ENCODE measurements at regions not wholly inside any gene's neighbourhood (a gene's known extent, or its start where the extent isn't known, plus 50 kb on each side); places are given as distances from the start of the nearest gene placed in this dataset.

DNA sequence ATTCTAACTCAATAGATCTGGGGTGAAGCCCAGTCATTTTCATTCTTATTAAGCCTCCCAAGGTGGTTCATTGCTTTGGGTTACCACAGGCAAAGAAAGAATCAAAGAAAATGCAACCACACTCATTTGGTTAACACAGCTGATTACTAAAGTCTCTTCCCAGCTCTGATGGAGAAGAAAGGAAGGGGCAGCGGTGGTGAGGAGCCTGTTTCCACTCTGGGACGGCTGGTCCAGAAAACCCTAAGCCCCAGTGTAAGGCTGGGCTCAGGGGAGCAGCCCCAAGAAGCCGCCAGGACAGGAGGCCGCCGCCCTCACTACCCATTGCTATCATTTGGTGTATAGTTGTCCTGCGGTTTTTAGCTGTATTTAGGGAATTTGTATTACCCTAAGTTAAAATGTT lies 226.9 kb downstream of the CD83 start:
- no peaks in the 10 kb centered on the region for H3K36me3 ChIP-seq
- no peaks in the 10 kb centered on the region for H3K27me3 ChIP-seq
- DNase-seq (ENCODE audit: low spot score in 2 of 2): no peak
- intact Hi-C loops (cut with DNase I): no loop called here
- H3K27ac ChIP-seq: no peak overlapping the region
- TF ChIP-seq, protein P1, sequence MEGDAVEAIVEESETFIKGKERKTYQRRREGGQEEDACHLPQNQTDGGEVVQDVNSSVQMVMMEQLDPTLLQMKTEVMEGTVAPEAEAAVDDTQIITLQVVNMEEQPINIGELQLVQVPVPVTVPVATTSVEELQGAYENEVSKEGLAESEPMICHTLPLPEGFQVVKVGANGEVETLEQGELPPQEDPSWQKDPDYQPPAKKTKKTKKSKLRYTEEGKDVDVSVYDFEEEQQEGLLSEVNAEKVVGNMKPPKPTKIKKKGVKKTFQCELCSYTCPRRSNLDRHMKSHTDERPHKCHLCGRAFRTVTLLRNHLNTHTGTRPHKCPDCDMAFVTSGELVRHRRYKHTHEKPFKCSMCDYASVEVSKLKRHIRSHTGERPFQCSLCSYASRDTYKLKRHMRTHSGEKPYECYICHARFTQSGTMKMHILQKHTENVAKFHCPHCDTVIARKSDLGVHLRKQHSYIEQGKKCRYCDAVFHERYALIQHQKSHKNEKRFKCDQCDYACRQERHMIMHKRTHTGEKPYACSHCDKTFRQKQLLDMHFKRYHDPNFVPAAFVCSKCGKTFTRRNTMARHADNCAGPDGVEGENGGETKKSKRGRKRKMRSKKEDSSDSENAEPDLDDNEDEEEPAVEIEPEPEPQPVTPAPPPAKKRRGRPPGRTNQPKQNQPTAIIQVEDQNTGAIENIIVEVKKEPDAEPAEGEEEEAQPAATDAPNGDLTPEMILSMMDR (IDR thresholded peaks at IDR 0.05): no peak
- no peaks in the 10 kb centered on the region for H3K4me1 ChIP-seq
- H3K9me3 ChIP-seq: no peaks in the 10 kb centered on the region
- H3K4me3 ChIP-seq: no peak overlapping the region

DNA sequence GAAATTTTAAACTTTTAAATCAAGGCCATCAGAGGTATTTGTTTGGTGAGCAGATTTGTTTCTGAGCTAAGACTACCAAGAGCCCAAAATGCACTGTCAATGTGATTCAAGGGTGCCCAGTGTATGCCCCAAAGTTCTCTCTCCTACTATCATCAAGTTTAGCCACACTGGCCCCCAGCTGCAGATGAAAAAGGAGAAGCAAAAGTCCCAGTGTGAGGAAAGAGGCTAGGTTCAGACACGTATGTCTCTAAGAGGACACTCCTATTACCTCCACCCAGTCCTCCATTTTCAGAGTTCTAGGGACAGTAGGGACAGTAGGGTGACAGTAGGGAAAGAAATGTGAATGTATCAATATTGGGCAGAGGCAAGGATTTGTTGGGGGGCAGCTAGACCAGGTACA lies 230.8 kb downstream of the CD83 start:
- Histone ChIP-seq H3K27me3 (no peaks in the 10 kb centered on the region), H3K27ac (no peak overlapping the region), H3K9me3 (no peaks in the 10 kb centered on the region), H3K4me3 (no peak overlapping the region), H3K4me1 (no peaks in the 10 kb centered on the region), H3K36me3 (no peaks in the 10 kb centered on the region)
- no peak for DNase-seq (ENCODE audit: low spot score in 2 of 2)
- intact Hi-C loops (cut with DNase I): no loop called here
- TF ChIP-seq, protein P1 (IDR thresholded peaks at IDR 0.05): no peak

DNA sequence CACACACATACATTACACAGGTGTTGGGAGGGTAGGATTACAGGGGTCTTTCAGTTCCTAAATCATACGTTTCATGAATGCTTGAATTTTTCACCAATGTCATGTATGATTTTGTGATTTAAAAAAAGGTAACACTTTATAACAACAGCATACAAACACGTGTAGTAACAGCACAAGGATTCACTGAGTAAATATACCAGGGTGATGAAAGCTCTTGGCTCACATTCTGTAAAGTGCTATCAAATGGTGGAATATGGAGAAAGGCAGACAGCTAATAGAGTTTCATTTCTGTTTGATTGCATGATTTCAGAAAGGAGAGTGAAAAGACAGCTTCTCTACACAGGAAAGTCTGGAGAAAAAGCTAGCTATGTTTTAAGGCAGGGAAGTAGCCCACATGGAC lies 231.9 kb downstream of the CD83 start:
- TF ChIP-seq, protein P1 (IDR thresholded peaks at IDR 0.05): no peak
- H3K36me3 ChIP-seq: no peaks in the 10 kb centered on the region
- H3K27me3 ChIP-seq: no peaks in the 10 kb centered on the region
- no peaks in the 10 kb centered on the region for H3K4me1 ChIP-seq
- intact Hi-C loops (cut with DNase I): no loop called here
- no peak overlapping the region for H3K4me3 ChIP-seq
- DNase-seq (ENCODE audit: low spot score in 2 of 2): no peak
- no peak overlapping the region for H3K27ac ChIP-seq
- no peaks in the 10 kb centered on the region for H3K9me3 ChIP-seq

DNA sequence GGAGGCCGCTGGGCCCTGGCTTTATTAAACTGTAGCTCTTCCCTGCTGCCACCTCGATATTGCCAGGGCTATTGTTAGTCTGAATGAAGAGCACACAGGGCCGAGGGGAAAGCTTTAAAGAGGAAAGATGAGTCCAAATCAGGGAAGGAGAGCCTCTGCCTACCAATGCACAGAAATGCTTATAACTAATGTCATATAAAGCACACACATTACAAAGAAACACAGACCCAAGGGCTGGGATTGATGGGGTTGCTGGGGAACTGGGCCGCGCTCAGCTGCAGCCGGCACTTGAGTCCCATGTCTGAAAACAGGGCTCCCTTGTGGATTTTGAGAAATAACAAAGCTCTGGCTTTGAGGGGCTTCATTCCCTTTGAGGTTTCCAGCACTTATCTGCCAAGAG lies 232.6 kb downstream of the CD83 start:
- Histone ChIP-seq H3K4me3 (no peak overlapping the region), H3K36me3 (no peaks in the 10 kb centered on the region), H3K27me3 (no peaks in the 10 kb centered on the region), H3K9me3 (no peaks in the 10 kb centered on the region), H3K27ac (no peak overlapping the region), H3K4me1 (peaks cover 0 to 4% of the 10 kb centered on the region in 2 donors)
- intact Hi-C loops (cut with DNase I): no loop called here
- TF ChIP-seq, protein P1 (IDR thresholded peaks at IDR 0.05): no peak
- DNase-seq (ENCODE audit: low spot score in 2 of 2): no peak

DNA sequence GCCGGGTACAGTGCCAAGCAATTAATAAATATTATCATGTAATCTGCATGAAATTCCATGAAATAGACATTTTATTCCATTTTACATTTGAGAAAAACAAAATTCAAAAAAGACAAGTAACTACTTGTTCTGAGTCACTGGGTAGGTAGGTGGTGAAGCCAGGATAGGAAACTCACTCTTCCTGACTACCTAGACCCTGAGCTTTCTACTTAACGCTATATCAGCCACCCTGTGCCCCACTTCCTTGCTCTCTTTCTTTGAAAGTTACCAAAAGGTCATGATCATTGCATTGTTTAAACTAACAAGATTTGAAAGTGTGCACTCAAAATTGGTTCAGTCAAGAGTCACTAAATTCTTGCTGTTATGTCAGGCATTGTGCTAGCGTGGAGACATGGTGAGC lies 235.7 kb downstream of the CD83 start:
- Histone ChIP-seq H3K4me3 (no peak overlapping the region), H3K27ac (no peak overlapping the region), H3K27me3 (no peaks in the 10 kb centered on the region), H3K4me1 (peaks cover 0 to 6% of the 10 kb centered on the region in 2 donors), H3K36me3 (no peaks in the 10 kb centered on the region), H3K9me3 (no peaks in the 10 kb centered on the region)
- intact Hi-C loops (cut with DNase I): no loop called here
- TF ChIP-seq, protein P1 (IDR thresholded peaks at IDR 0.05): no peak
- no peak for DNase-seq (ENCODE audit: low spot score in 2 of 2)

DNA sequence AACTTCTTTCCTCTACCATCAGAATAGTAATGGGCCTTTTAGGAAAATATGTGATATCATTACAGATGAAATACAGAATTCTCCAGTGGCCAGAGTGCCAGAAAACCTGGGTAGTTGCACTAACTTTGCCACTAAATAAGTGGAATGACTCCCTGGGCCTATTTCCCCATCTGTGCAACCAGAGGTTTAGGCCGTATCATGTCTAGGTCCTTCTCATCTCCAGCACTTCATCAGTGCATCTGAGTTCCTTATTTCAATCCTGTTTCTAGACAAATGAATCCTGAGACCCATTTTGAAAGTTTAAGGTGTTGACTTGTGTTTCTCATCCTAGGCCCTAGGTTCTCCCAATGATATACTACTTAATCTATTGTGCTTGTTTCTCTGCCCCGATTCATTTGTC lies 236.2 kb downstream of the CD83 start:
- intact Hi-C loops (cut with DNase I): no loop called here
- H3K9me3 ChIP-seq: no peaks in the 10 kb centered on the region
- no peak overlapping the region for H3K27ac ChIP-seq

More for the DNA sequence above, 236.2 kb downstream of the CD83 start:
- DNase-seq (ENCODE audit: low spot score in 2 of 2): no peak
- TF ChIP-seq, protein P1 (IDR thresholded peaks at IDR 0.05): no peak
- Histone ChIP-seq H3K27me3 (no peaks in the 10 kb centered on the region), H3K4me1 (peaks cover 0 to 6% of the 10 kb centered on the region in 2 donors), H3K36me3 (no peaks in the 10 kb centered on the region), H3K4me3 (no peak overlapping the region)
